ENCODE measurements at regions not wholly inside any gene's neighbourhood (a gene's known extent, or its start where the extent isn't known, plus 50 kb on each side); places are given as distances from the start of the nearest gene placed in this dataset.

GRCh38 chr11:71180694-71181470 lies 71.5 kb downstream of the SHANK2 start:
- no TSS peak for BruUV-seq (replicated peaks)
- intact Hi-C loops (cut with micrococcal nuclease) = no loop called here
- Histone ChIP-seq H3K27ac (ENCODE audit: insufficient read depth, low read depth, low read length) (no peak overlapping the region), H3K4me3 (replicated peaks in 1 of 3; ENCODE audit: insufficient read depth in 1 of 3, low read depth in 1 of 3, low read length in 3 of 3) (no peak overlapping the region), H2AFZ (ENCODE audit: low read depth, low read length) (no peak overlapping the region), H3K27me3 (ENCODE audit: control insufficient read depth in 2 of 2, insufficient read depth in 2 of 2, low read length in 2 of 2) (no peaks in the 10 kb centered on the region), H3K9me3 (replicated peaks; ENCODE audit: control insufficient read depth, insufficient read depth, low read length) (peaks cover 6% of the 10 kb centered on the region), H3K9ac (replicated peaks; ENCODE audit: extremely low read depth, insufficient read depth, low read length) (no peak overlapping the region), H4K20me1 (replicated peaks; ENCODE audit: control insufficient read depth, extremely low read depth, insufficient read depth, low read length) (no peaks in the 10 kb centered on the region), H3K4me1 (ENCODE audit: control insufficient read depth, extremely low read depth, insufficient read depth, low read length) (no peaks in the 10 kb centered on the region), H3K9me1 (replicated peaks; ENCODE audit: control insufficient read depth, extremely low read depth, insufficient read depth, low read length) (no peaks in the 10 kb centered on the region), H3K79me2 (ENCODE audit: control insufficient read depth, insufficient read depth, low read length) (no peaks in the 10 kb centered on the region), H3K36me3 (ENCODE audit: control insufficient read depth in 2 of 2, extremely low read depth in 1 of 2, insufficient read depth in 2 of 2, low read length in 2 of 2) (no peaks in the 10 kb centered on the region), H3K4me2 (ENCODE audit: insufficient read depth, low read length) (no peak overlapping the region)
- dilution Hi-C loops (cut with MboI; ENCODE audit: extremely low pct_ligation_motif_present, low sequenced_read_pairs) = no loop called here
- CTCF ChIA-PET = no interaction called here
- POLR2A ChIA-PET = no interaction called here
- DNase-seq (ENCODE audit: low read depth, low spot score) (no peak), FAIRE-seq (no peak)
- TF ChIP-seq FOS (IDR thresholded peaks at IDR 0.05; ENCODE audit: borderline replicate concordance, insufficient read depth, low read length) (no peak), GATA2 (IDR thresholded peaks at IDR 0.05; ENCODE audit: insufficient read depth, insufficient read length, low read depth, low read length) (no peak), CTCF (IDR thresholded peaks at IDR 0.05; ENCODE audit: extremely low read depth in 1 of 2, insufficient read depth in 1 of 2, low read depth in 1 of 2, low read length in 2 of 2) (no peak), POLR2AphosphoS5 (IDR thresholded peaks at IDR 0.05; ENCODE audit: insufficient read depth, low read depth, low read length) (no peak), POLR2A (IDR thresholded peaks at IDR 0.05; ENCODE audit: low read depth, low read length) (no peak), EZH2 (IDR thresholded peaks at IDR 0.05; ENCODE audit: borderline replicate concordance, low read depth, low read length, severe bottlenecking) (no peak), MAX (IDR thresholded peaks at IDR 0.05; ENCODE audit: insufficient read depth, insufficient read length) (no peak), JUN (IDR thresholded peaks at IDR 0.05; ENCODE audit: borderline replicate concordance, insufficient read depth, insufficient read length, low read depth) (no peak), MYC (IDR thresholded peaks at IDR 0.05; ENCODE audit: low read depth, low read length) (no peak)

Measured in endothelial cell of umbilical vein (primary cell).